GM12891 (cell line): ENCODE measurements at regions not wholly inside any gene's neighbourhood (a gene's known extent, or its start where the extent isn't known, plus 50 kb on each side); places are given as distances from the start of the nearest gene placed in this dataset.

Experiments
- PAX5 ChIP-seq: IDR thresholded peaks from 2 replicates; pipeline ENCODE4 v1.6.1; 2011; ENCODE audit warnings: low read length, moderate library complexity, mild to moderate bottlenecking; ENCODE audit not compliant: insufficient read depth, severe bottlenecking
- POLR2A ChIP-seq: IDR thresholded peaks from 2 replicates; pipeline ENCODE4 v1.6.1; 2011; ENCODE audit warnings: low read depth, low read length, control low read depth
- POLR2AphosphoS5 ChIP-seq: IDR thresholded peaks from 2 replicates; pipeline ENCODE4 v1.6.1; 2011; ENCODE audit warnings: low read depth, low read length, control low read depth
- POU2F2 ChIP-seq: IDR thresholded peaks from 2 replicates; pipeline ENCODE4 v1.6.1; 2011; ENCODE audit warnings: low read depth, mild to moderate bottlenecking, control low read depth, low read length, moderate library complexity
- SPI1 ChIP-seq: IDR thresholded peaks from 2 replicates; pipeline ENCODE4 v1.6.1; 2011; ENCODE audit warnings: low read depth, low read length, control low read depth
- TAF1 ChIP-seq: IDR thresholded peaks from 2 replicates; pipeline ENCODE4 v1.6.1; 2011; ENCODE audit warnings: low read depth, low read length, control low read depth

DNA sequence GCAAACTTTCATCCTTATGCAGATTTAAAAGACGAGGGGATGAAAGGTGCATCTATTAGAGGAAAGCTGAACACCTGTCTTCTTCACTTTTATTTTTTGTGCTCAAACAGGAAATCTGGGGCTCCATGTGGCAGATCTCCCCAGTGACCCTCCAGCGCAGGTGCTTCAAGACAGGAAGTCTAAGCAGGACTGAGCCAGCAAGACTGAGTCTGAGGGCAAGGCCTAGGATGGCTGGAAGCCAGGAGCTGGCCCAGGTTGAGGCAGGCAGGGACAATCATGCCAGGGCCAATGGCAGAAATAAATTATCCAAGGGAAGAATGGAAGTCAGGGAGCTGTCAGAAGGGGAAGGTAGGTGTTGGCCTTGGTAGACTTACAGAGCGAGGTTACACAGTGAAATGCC lies 101.1 kb upstream of the SPON1 start:
- no peak for TF ChIP-seq POLR2A
- TF ChIP-seq POLR2AphosphoS5, result no peak
- TF ChIP-seq TAF1, result no peak
- no peak for TF ChIP-seq PAX5
- no peak for TF ChIP-seq SPI1
- TF ChIP-seq POU2F2, result no peak
